ENCODE measurements at regions not wholly inside any gene's neighbourhood (a gene's known extent, or its start where the extent isn't known, plus 50 kb on each side); places are given as distances from the start of the nearest gene placed in this dataset.

DNA sequence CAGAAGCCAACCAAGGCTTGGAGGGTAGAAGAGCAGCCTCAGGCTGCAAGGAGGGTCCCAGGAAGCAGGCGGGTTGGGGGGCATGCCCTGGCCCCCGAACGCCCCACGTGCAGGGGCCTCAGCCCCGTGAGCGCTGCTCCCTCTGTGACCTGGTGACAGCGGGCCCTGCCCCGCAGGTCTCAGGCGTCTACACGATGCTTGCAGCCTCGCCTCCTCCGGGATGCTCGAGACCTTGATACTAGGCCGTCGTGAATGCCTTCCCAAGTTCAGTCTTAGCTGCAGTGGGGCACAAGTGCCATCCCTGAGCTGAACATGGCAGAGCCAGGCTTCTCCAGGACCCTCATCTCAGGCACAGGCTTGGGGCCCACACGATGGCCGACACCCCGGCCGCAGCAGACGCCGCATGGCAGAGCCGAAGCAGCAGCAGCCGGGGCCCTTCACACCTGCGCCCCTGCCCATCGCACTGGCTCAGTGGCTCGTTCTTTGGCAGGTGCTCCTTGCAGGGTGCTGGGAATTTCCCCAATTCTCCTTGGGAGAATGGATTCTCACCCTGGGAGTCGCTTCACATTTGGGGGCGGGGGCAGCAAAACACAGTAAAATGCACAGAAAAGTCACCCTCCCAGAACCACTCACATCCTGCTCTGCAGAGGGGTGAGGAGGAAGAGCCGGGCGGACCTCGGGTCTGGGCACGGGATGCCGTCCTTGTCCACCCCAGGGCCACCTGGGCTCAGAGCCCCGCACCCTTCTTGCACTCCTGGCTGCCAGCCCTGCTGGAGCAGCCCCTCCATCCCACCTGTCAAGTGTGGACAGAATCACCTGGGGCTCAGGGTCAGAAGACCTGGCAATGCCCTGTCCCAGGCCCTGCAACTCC, 161.8 kb downstream of the DLL1 start:
- DNase-seq = no peak
- H3K9me3 ChIP-seq = no peaks in the 10 kb centered on the region
- no peak for TF ChIP-seq CTCF (IDR thresholded peaks at IDR 0.05)
- TF ChIP-seq POLR2A (IDR thresholded peaks at IDR 0.05) = no peak

DNA sequence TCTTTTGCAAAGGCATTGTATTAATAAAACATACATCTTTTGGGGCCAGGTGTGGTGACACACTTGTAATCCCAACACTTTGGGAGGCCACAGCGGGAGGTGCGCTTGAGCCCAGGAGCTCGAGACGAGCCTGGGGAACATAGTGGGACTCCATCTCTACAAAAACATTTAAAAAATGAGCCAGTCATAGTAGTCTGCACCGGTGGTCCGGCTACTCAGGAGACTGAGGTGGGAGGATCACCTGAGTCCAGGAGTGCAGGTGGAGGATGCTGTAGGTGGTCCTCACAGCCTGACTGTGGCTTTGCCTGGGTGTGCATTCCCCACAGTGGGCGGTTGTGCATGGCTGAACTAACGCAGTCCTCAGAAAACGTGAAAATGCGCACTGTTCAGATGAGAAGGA, 162.5 kb downstream of the DLL1 start:
- WGBS, 2 donors = 90 to 96% methylated on average over 9 to 10 of the region's 10 CpGs
- peaks cover 3 to 33% (median 8%) of the 10 kb centered on the region in 3 donors for H3K4me1 ChIP-seq

More for the DNA sequence above, 161.8 kb downstream of the DLL1 start:
- Histone ChIP-seq H3K27ac (no peak overlapping the region), H3K4me3 (no peak overlapping the region), H3K4me1 (peaks cover under 1 to 36% (median 8%) of the 10 kb centered on the region in 3 donors), H3K36me3 (no peaks in the 10 kb centered on the region), H3K27me3 (peaks cover 0 to 47% (median 0%) of the 10 kb centered on the region in 4 donors)
- WGBS, 2 donors = 86 to 91% methylated on average over 6 to 8 of the region's 34 CpGs
- intact Hi-C loops (cut with DNase I) = no loop called here

DNA sequence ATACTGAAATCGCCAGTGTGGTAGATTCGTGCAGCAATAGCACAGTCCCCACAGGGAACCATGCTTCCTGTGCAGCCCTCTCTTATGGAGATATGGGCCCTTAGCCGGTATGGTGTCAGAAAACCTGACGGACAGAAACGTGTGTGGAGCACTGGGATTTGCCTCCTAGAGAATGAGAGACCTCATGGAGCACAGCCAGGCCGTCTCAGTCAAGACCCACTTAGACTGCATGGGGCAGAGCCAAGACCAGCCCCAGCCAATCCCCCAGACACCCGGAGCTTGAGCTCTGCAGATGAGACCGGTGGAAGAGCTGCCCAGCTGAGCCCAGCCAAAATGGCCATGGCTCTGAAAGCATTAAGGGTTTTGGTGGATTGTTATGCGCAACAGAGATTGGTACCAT, 163.7 kb downstream of the DLL1 start:
- Histone ChIP-seq H3K4me3 (no peak overlapping the region), H3K36me3 (no peaks in the 10 kb centered on the region), H3K4me1 (peaks cover 3 to 33% (median 8%) of the 10 kb centered on the region in 3 donors), H3K9me3 (no peaks in the 10 kb centered on the region), H3K27me3 (peaks cover 0 to 33% (median 0%) of the 10 kb centered on the region in 4 donors), H3K27ac (no peak overlapping the region)
- TF ChIP-seq POLR2A (IDR thresholded peaks at IDR 0.05) (no peak), CTCF (IDR thresholded peaks at IDR 0.05) (no peak)
- 49 to 93% methylated on average over 2 to 9 of the region's 9 CpGs for WGBS, 2 donors
- intact Hi-C loops (cut with DNase I) = no loop called here
- no peak for DNase-seq

More for the DNA sequence above, 162.5 kb downstream of the DLL1 start:
- H3K9me3 ChIP-seq = no peaks in the 10 kb centered on the region
- no peaks in the 10 kb centered on the region for H3K36me3 ChIP-seq
- H3K27ac ChIP-seq = no peak overlapping the region
- H3K4me3 ChIP-seq = no peak overlapping the region
- TF ChIP-seq CTCF (IDR thresholded peaks at IDR 0.05) = no peak
- no peak for TF ChIP-seq POLR2A (IDR thresholded peaks at IDR 0.05)
- intact Hi-C loops (cut with DNase I) = no loop called here
- H3K27me3 ChIP-seq = peaks cover 0 to 40% (median 0%) of the 10 kb centered on the region in 4 donors
- DNase-seq = no peak

DNA sequence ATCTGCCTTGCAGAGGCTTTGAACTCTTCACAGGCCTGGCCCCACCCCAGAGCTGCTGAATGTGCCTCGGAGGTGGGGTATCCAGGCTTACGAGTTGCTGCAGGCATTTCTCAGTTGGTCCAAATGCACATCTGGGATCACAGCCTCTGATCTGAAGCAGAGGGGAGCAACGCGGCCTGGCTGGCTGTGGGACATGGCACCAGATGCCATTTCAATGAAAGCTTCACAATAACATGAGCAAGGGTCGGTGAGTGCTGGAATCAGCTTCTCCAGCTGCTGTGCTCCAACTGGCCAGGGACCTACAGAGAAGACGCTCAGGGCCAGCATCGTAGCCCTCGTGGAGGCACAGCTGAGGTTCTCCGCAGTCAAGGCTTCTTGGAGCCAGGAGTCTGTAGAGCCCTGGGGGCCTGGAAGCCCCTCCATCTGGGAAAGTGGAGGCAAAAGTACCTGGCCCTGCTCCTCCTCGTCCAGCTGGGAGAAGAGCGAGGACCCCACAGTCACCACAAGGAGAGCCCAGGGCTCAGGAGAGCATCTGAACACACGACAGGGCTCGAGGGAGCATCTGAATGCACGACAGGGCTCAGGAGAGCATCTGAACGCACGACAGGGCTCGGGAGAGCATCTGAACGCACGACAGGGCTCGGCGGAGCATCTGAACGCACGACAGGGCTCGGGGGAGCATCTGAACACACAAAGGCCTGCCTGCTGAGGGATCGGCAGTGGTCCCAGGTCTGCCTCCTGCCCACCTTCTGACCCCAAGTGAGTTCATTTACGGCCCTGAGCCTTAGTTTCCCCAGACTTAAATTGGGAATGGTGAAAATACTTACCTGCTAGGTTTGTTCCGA, 165.2 kb downstream of the DLL1 start:
- no peak overlapping the region for H3K4me3 ChIP-seq
- H3K4me1 ChIP-seq = peaks cover 3 to 33% (median 8%) of the 10 kb centered on the region in 3 donors
- H3K36me3 ChIP-seq = no peaks in the 10 kb centered on the region
- peak overlapping the region in 1 of 4 donors; percentile 47 for H3K27ac ChIP-seq
- no peak for DNase-seq
- TF ChIP-seq CTCF (IDR thresholded peaks at IDR 0.05) (no peak), POLR2A (IDR thresholded peaks at IDR 0.05) (no peak)
- peaks cover 0 to 12% (median 0%) of the 10 kb centered on the region in 3 donors for H3K9me3 ChIP-seq
- peaks cover 0 to 30% (median 0%) of the 10 kb centered on the region in 4 donors for H3K27me3 ChIP-seq
- WGBS, 2 donors = 77 to 82% methylated on average over 11 of the region's 27 CpGs
- intact Hi-C loops (cut with DNase I) = no loop called here
